ENCODE measurements at regions not wholly inside any gene's neighbourhood (a gene's known extent, or its start where the extent isn't known, plus 50 kb on each side); places are given as distances from the start of the nearest gene placed in this dataset.

- Histone ChIP-seq H3K4me1 (no peaks in the 10 kb centered on the region), H3K27me3 (peaks cover 0 to 32% (median 2%) of the 10 kb centered on the region in 3 donors), H3K27ac (no peak overlapping the region), H3K9me3 (peaks cover 0 to 11% (median 10%) of the 10 kb centered on the region in 4 donors), H3K4me3 (no peak overlapping the region), H3K36me3 (no peaks in the 10 kb centered on the region)
- intact Hi-C loops (cut with DNase I; ENCODE audit: low total_unique reads) = no loop called here
- WGBS, 5 donors = 41 to 77% (median 57%) methylated on average over 2 of the region's 2 CpGs
- TF ChIP-seq EP300 (IDR thresholded peaks at IDR 0.05) (no peak), POLR2A (IDR thresholded peaks at IDR 0.05) (no peak)
- DNase-seq = no peak
Observed at GRCh38 chr1:5231541-5232315, 577.3 kb downstream of the AJAP1 start.

- Histone ChIP-seq H3K36me3 (no peaks in the 10 kb centered on the region), H3K4me1 (no peaks in the 10 kb centered on the region), H3K4me3 (no peak overlapping the region), H3K27me3 (peaks cover 0 to 44% (median 0%) of the 10 kb centered on the region in 3 donors), H3K9me3 (no peaks in the 10 kb centered on the region), H3K27ac (no peak overlapping the region)
- 75 to 83% (median 78%) methylated on average over 8 of the region's 8 CpGs for WGBS, 5 donors
- no peak for DNase-seq
- intact Hi-C loops (cut with DNase I; ENCODE audit: low total_unique reads) = no loop called here
- TF ChIP-seq EP300 (IDR thresholded peaks at IDR 0.05) (no peak), POLR2A (IDR thresholded peaks at IDR 0.05) (no peak), POLR2AphosphoS5 (IDR thresholded peaks at IDR 0.05) (no peak), CTCF (IDR thresholded peaks at IDR 0.05) (no peak)
Observed at GRCh38 chr1:5227114-5227513, 572.7 kb downstream of the AJAP1 start.

- DNase-seq = no peak
- 25 to 40% (median 36%) methylated on average over 20 of the region's 20 CpGs for WGBS, 5 donors
- Histone ChIP-seq H3K27me3 (peaks cover 0 to 44% (median 0%) of the 10 kb centered on the region in 3 donors), H3K36me3 (no peaks in the 10 kb centered on the region), H3K4me1 (no peaks in the 10 kb centered on the region), H3K4me3 (no peak overlapping the region), H3K9me3 (no peaks in the 10 kb centered on the region), H3K27ac (no peak overlapping the region)
- intact Hi-C loops (cut with DNase I; ENCODE audit: low total_unique reads) = no loop called here
- no peak for TF ChIP-seq CTCF (IDR thresholded peaks at IDR 0.05)
- no peak for TF ChIP-seq EP300 (IDR thresholded peaks at IDR 0.05)
- TF ChIP-seq POLR2A (IDR thresholded peaks at IDR 0.05) = no peak
- TF ChIP-seq POLR2AphosphoS5 (IDR thresholded peaks at IDR 0.05) = no peak
Observed at GRCh38 chr1:5225707-5226704, 571.6 kb downstream of the AJAP1 start.

GRCh38 chr1:5223206-5223605 lies 568.8 kb downstream of the AJAP1 start:
- TF ChIP-seq POLR2A (IDR thresholded peaks at IDR 0.05) = no peak
- no peak for TF ChIP-seq CTCF (IDR thresholded peaks at IDR 0.05)
- H3K27me3 ChIP-seq = peaks cover 0 to 47% (median 0%) of the 10 kb centered on the region in 3 donors
- H3K4me1 ChIP-seq = no peaks in the 10 kb centered on the region
- intact Hi-C loops (cut with DNase I; ENCODE audit: low total_unique reads) = no loop called here
- no peak for DNase-seq
- no peak overlapping the region for H3K27ac ChIP-seq
- no peak overlapping the region for H3K4me3 ChIP-seq
- 21 to 83% (median 60%) methylated on average over 4 of the region's 4 CpGs for WGBS, 5 donors
- H3K9me3 ChIP-seq = no peaks in the 10 kb centered on the region
- H3K36me3 ChIP-seq = no peaks in the 10 kb centered on the region
